ENCODE measurements at regions not wholly inside any gene's neighbourhood (a gene's known extent, or its start where the extent isn't known, plus 50 kb on each side); places are given as distances from the start of the nearest gene placed in this dataset.

GRCh38 chr5:167309941-167310517 is 981.4 kb upstream of the WWC1 start:
- Histone ChIP-seq H3K36me3 (no peaks in the 10 kb centered on the region), H3K4me1 (no peaks in the 10 kb centered on the region), H3K27ac (no peak overlapping the region), H3K27me3 (no peaks in the 10 kb centered on the region), H3K9me3 (no peaks in the 10 kb centered on the region), H3K4me3 (no peak overlapping the region)
- DNase-seq (no peak), ATAC-seq (no peak)
- no peak for TF ChIP-seq CTCF (IDR thresholded peaks at IDR 0.05)
- intact Hi-C loops (cut with DNase I): no loop called here

- H3K36me3 ChIP-seq: no peaks in the 10 kb centered on the region
- H3K27ac ChIP-seq: no peak overlapping the region
- no peak for ATAC-seq
- H3K27me3 ChIP-seq: no peaks in the 10 kb centered on the region
- no peaks in the 10 kb centered on the region for H3K4me1 ChIP-seq
- H3K9me3 ChIP-seq: no peaks in the 10 kb centered on the region
- intact Hi-C loops (cut with DNase I): no loop called here
- no peak for DNase-seq
- no peak for TF ChIP-seq CTCF (IDR thresholded peaks at IDR 0.05)
- H3K4me3 ChIP-seq: no peak overlapping the region
Observed at GRCh38 chr5:167311340-167311739, 980.1 kb upstream of the WWC1 start.

GRCh38 chr5:167312225-167312624 is 979.2 kb upstream of the WWC1 start:
- ATAC-seq: no peak
- Histone ChIP-seq H3K27me3 (no peaks in the 10 kb centered on the region), H3K36me3 (no peaks in the 10 kb centered on the region), H3K27ac (no peak overlapping the region), H3K4me1 (no peaks in the 10 kb centered on the region), H3K4me3 (no peak overlapping the region), H3K9me3 (no peaks in the 10 kb centered on the region)
- DNase-seq: no peak
- no peak for TF ChIP-seq CTCF (IDR thresholded peaks at IDR 0.05)
- intact Hi-C loops (cut with DNase I): no loop called here

- DNase-seq: no peak
- H3K27me3 ChIP-seq: no peaks in the 10 kb centered on the region
- TF ChIP-seq CTCF (IDR thresholded peaks at IDR 0.05): no peak
- no peak overlapping the region for H3K27ac ChIP-seq
- no peaks in the 10 kb centered on the region for H3K36me3 ChIP-seq
- H3K9me3 ChIP-seq: no peaks in the 10 kb centered on the region
- intact Hi-C loops (cut with DNase I): no loop called here
- no peak overlapping the region for H3K4me3 ChIP-seq
- H3K4me1 ChIP-seq: no peaks in the 10 kb centered on the region
- no peak for ATAC-seq
Observed at GRCh38 chr5:167315762-167316161, 975.7 kb upstream of the WWC1 start.

DNA sequence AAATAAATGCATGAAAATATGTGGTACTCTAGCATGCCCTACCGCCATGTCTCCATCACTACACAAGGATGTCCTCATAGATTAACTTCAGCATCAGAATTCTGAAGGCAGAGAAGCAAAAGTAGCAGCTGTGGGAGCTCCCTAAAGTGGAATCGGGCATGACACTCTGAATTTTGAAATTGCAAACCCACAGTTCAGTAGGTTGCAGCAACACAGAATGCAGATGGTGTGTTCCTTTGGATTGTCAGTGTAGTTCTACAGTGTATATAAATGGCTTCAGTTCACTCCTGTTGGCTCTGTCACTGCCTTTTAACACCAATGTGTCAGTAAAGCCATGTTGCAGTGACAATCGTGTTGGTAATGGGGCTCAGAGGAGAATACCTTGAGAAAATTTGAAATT is 973.6 kb upstream of the WWC1 start:
- intact Hi-C loops (cut with DNase I): no loop called here
- DNase-seq (no peak), ATAC-seq (no peak)
- Histone ChIP-seq H3K9me3 (no peaks in the 10 kb centered on the region), H3K27ac (no peak overlapping the region), H3K4me3 (no peak overlapping the region), H3K36me3 (no peaks in the 10 kb centered on the region), H3K4me1 (no peaks in the 10 kb centered on the region), H3K27me3 (no peaks in the 10 kb centered on the region)
- TF ChIP-seq CTCF (IDR thresholded peaks at IDR 0.05): no peak

DNA sequence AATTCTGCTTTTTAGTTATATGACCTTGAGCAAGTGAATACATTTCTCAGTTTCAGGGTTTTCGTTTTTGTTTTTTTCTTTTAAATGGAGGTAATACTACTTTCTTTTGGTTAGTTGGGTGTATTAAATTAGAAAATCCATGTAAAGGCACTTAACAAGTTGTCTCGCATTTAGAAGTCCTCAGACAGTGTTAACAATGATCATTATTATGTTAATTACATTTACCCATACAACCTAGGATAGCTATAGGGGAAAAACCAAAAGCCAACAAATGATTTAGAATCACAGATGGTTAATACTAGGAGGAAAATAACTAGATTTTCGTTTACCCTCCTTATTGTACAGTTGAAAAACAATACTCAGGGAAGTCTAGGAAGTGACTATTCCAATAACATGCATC is 972.2 kb upstream of the WWC1 start:
- intact Hi-C loops (cut with DNase I): no loop called here
- Histone ChIP-seq H3K27ac (no peak overlapping the region), H3K9me3 (no peaks in the 10 kb centered on the region), H3K36me3 (no peaks in the 10 kb centered on the region), H3K4me3 (no peak overlapping the region), H3K27me3 (no peaks in the 10 kb centered on the region), H3K4me1 (no peaks in the 10 kb centered on the region)
- TF ChIP-seq CTCF (IDR thresholded peaks at IDR 0.05): no peak
- DNase-seq (no peak), ATAC-seq (no peak)

Data from upper lobe of right lung (tissue), 1 donor.